Hepatocyte (in vitro differentiated cells): ENCODE measurements at regions not wholly inside any gene's neighbourhood (a gene's known extent, or its start where the extent isn't known, plus 50 kb on each side); places are given as distances from the start of the nearest gene placed in this dataset.

Experiments
- CTCF ChIP-seq: fragments of 200-600 bp; sonication (generic); IDR thresholded peaks from 2 replicates; pipeline ENCODE4 v1.5.1; 2016; ENCODE audit warnings: antibody characterized with exemption, mild to moderate bottlenecking; ENCODE audit not compliant: poor library complexity
- EZH2 ChIP-seq: fragments of 200-600 bp; sonication (generic); IDR thresholded peaks from 2 replicates; pipeline ENCODE4 v1.6.1; 2016; ENCODE audit warnings: antibody characterized with exemption, mild to moderate bottlenecking, borderline replicate concordance

- no peak for TF ChIP-seq CTCF
- TF ChIP-seq EZH2, result no peak
These were observed 475.4 kb downstream of the RMST start for GRCh38 chr12:97938031-97938430.
